Breast epithelium (tissue), 3 donors: ENCODE measurements at regions not wholly inside any gene's neighbourhood (a gene's known extent, or its start where the extent isn't known, plus 50 kb on each side); places are given as distances from the start of the nearest gene placed in this dataset.

Experiments used
- POLR2A ChIP-seq: fragments of 450-650 bp; IDR thresholded peaks from one replicate; pipeline ENCODE4 v1.6.1; 2016; ENCODE audit warnings: antibody characterized with exemption, mild to moderate bottlenecking, moderate library complexity
- POLR2AphosphoS5 ChIP-seq, 3 donors: sonication (generic); formaldehyde crosslinking; IDR thresholded peaks; one replicate each; pipeline ENCODE4 v1.6.1; 2017; ENCODE audit warnings: antibody characterized with exemption in 3 of 3
- TF ChIP-seq, protein P1 (sequence below), 3 donors: fragments of 450-650 bp; IDR thresholded peaks; one replicate each; pipeline ENCODE4 v1.5.1; 2016 to 2017; ENCODE audit warnings: antibody characterized with exemption in 3 of 3, mild to moderate bottlenecking in 3 of 3, moderate library complexity in 3 of 3

DNA sequence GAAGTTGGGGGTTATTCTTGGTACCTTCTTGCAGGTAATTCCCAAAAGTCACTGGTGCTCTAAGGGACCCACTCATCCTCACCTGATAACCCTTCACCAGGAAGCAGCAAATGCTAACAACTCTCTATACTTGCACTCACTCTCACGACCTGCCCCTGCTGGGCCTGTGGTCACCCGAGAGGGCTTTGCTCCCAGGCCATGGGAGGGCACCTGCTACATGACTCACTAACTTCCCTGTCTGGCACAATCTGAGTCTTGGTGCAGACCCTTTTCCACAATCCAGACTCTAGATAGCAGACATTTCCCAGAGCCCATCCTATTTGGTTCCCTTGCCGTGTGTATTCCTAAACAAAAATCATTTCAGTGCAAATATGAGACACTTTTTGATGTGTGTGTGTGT, 403.8 kb upstream of the FAT1 start:
- TF ChIP-seq, protein P1, sequence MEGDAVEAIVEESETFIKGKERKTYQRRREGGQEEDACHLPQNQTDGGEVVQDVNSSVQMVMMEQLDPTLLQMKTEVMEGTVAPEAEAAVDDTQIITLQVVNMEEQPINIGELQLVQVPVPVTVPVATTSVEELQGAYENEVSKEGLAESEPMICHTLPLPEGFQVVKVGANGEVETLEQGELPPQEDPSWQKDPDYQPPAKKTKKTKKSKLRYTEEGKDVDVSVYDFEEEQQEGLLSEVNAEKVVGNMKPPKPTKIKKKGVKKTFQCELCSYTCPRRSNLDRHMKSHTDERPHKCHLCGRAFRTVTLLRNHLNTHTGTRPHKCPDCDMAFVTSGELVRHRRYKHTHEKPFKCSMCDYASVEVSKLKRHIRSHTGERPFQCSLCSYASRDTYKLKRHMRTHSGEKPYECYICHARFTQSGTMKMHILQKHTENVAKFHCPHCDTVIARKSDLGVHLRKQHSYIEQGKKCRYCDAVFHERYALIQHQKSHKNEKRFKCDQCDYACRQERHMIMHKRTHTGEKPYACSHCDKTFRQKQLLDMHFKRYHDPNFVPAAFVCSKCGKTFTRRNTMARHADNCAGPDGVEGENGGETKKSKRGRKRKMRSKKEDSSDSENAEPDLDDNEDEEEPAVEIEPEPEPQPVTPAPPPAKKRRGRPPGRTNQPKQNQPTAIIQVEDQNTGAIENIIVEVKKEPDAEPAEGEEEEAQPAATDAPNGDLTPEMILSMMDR (IDR thresholded peaks at IDR 0.05), result no peak
- no peak for TF ChIP-seq POLR2AphosphoS5 (IDR thresholded peaks at IDR 0.05)
- no peak for TF ChIP-seq POLR2A
